Keratinocyte (primary cell): ENCODE measurements at regions not wholly inside any gene's neighbourhood (a gene's known extent, or its start where the extent isn't known, plus 50 kb on each side); places are given as distances from the start of the nearest gene placed in this dataset.

ENCODE experiments used
- DNase-seq: peaks from one replicate; pipeline ENCODE4 v3.0.0-alpha.2; 2011; ENCODE audit warnings: low read depth, missing footprints, low spot score
- FAIRE-seq: peaks from 2 replicates; lab custom pipeline; 2011; peaks lifted over from hg19 to GRCh38; lab: Jason Lieb, UNC
- H2AFZ ChIP-seq: 2 replicates; pipeline ENCODE4 v1.6.0; 2012; ENCODE audit warnings: low read length, control low read depth, inconsistent platforms; ENCODE audit not compliant: control insufficient read depth
- H3K27ac ChIP-seq: 2 replicates; pipeline ENCODE4 v1.5.1; 2011; ENCODE audit warnings: low read length; ENCODE audit not compliant: control insufficient read depth, insufficient read depth
- H3K27me3 ChIP-seq: 3 replicates; pipeline ENCODE4 v1.6.0; 2011; ENCODE audit warnings: low read length; ENCODE audit not compliant: control insufficient read depth, insufficient read depth; ENCODE audit errors: extremely low read depth
- H3K36me3 ChIP-seq, 2 experiments: 2 replicates in 1 of 2; 3 replicates in 1 of 2; pipeline ENCODE4 v1.5.1; 2011; ENCODE audit warnings: low read length in 2 of 2, mild to moderate bottlenecking in 1 of 2; ENCODE audit not compliant: control insufficient read depth in 2 of 2, insufficient read depth in 2 of 2; ENCODE audit errors: extremely low read depth in 1 of 2
- H3K4me1 ChIP-seq: 3 replicates; pipeline ENCODE4 v1.5.1; 2011; ENCODE audit warnings: low read length; ENCODE audit not compliant: control insufficient read depth, insufficient read depth; ENCODE audit errors: extremely low read depth
- H3K4me2 ChIP-seq: 3 replicates; pipeline ENCODE4 v1.6.0; 2011; ENCODE audit warnings: low read depth, low read length; ENCODE audit not compliant: control insufficient read depth, insufficient read depth; ENCODE audit errors: extremely low read depth
- H3K4me3 ChIP-seq, 3 experiments: fragments of 200-600 bp in 1 of 3; sonication (generic) in 1 of 3; 2 replicates in 2 of 3; 3 replicates in 1 of 3; pipeline ENCODE4 v1.5.1; 2011 to 2016; ENCODE audit warnings: low read length in 3 of 3, mild to moderate bottlenecking in 3 of 3, control low read depth in 2 of 3, inconsistent platforms in 1 of 3, low read depth in 1 of 3, mixed read lengths in 1 of 3, mixed run types in 1 of 3, moderate library complexity in 1 of 3; ENCODE audit not compliant: control insufficient read depth in 2 of 3, insufficient read depth in 2 of 3; ENCODE audit errors: extremely low read depth in 1 of 3
- H3K79me2 ChIP-seq: 2 replicates; pipeline ENCODE4 v1.6.0; 2012; ENCODE audit warnings: low read length; ENCODE audit not compliant: control insufficient read depth, insufficient read depth
- H3K9ac ChIP-seq: 3 replicates; pipeline ENCODE4 v1.6.0; 2011; ENCODE audit warnings: low read length; ENCODE audit not compliant: control insufficient read depth, insufficient read depth; ENCODE audit errors: extremely low read depth
- H3K9me1 ChIP-seq: 3 replicates; pipeline ENCODE4 v1.6.0; 2011; ENCODE audit warnings: low read length; ENCODE audit not compliant: control insufficient read depth, insufficient read depth; ENCODE audit errors: extremely low read depth
- H3K9me3 ChIP-seq: 2 replicates; pipeline ENCODE4 v1.5.1; 2012; ENCODE audit warnings: low read depth, low read length; ENCODE audit not compliant: control insufficient read depth
- H4K20me1 ChIP-seq: 3 replicates; pipeline ENCODE4 v1.6.0; 2011; ENCODE audit warnings: low read length; ENCODE audit not compliant: control insufficient read depth, insufficient read depth; ENCODE audit errors: extremely low read depth
- EZH2 ChIP-seq: IDR thresholded peaks from one replicate; pipeline ENCODE4 v1.6.1; 2012; ENCODE audit warnings: inconsistent platforms, mild to moderate bottlenecking, low read length, moderate library complexity
- dilution Hi-C: fragments of 300-500 bp; cut with MboI; formaldehyde crosslinking; loops from one replicate; pipeline ENCODE4 v1.7.0; 2020; ENCODE audit warnings: low sequenced_read_pairs; ENCODE audit not compliant: extremely low pct_ligation_motif_present
- TF ChIP-seq, protein P1 (sequence below), 3 experiments: IDR thresholded peaks in 1 of 3; conservative IDR thresholded peaks in 1 of 3; optimal IDR thresholded peaks in 1 of 3; 2 replicates in 2 of 3; 3 replicates in 1 of 3; pipeline versions ENCODE3 to v1.5.1; 2011; ENCODE audit warnings: low read length in 3 of 3, mild to moderate bottlenecking in 3 of 3, moderate library complexity in 2 of 3, control low read depth in 1 of 3, inconsistent platforms in 1 of 3; ENCODE audit not compliant: insufficient read depth in 2 of 3; ENCODE audit errors: extremely low read depth in 1 of 3

DNA sequence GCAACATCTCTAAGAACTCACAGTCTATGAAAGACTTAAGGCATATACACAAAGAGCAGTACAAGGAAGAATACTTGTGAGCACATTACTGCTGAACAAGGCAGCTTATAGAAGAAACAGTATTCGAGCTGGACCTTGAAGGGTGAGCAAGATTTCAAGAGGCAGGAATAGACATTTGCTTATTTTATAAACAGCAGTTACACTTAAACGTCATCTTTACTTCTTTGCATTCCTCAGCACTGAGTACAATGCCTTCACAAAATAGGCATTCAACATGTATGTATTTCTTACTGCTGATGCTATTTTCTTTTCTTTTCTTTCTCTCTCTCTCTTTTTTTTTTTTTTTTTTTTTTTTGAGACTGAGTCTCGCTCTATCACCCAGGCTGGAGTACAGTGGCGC, 205.8 kb downstream of the ZIC4 start:
- Histone ChIP-seq H3K36me3 (no peaks in the 10 kb centered on the region), H3K9me3 (no peaks in the 10 kb centered on the region), H3K79me2 (no peaks in the 10 kb centered on the region), H3K9me1 (no peaks in the 10 kb centered on the region), H3K4me3 (no peak overlapping the region), H3K27ac (no peak overlapping the region), H3K4me1 (no peaks in the 10 kb centered on the region), H3K27me3 (no peaks in the 10 kb centered on the region), H3K9ac (no peak overlapping the region), H4K20me1 (no peaks in the 10 kb centered on the region), H2AFZ (no peak overlapping the region), H3K4me2 (no peak overlapping the region)
- no peak for TF ChIP-seq EZH2
- TF ChIP-seq, protein P1, sequence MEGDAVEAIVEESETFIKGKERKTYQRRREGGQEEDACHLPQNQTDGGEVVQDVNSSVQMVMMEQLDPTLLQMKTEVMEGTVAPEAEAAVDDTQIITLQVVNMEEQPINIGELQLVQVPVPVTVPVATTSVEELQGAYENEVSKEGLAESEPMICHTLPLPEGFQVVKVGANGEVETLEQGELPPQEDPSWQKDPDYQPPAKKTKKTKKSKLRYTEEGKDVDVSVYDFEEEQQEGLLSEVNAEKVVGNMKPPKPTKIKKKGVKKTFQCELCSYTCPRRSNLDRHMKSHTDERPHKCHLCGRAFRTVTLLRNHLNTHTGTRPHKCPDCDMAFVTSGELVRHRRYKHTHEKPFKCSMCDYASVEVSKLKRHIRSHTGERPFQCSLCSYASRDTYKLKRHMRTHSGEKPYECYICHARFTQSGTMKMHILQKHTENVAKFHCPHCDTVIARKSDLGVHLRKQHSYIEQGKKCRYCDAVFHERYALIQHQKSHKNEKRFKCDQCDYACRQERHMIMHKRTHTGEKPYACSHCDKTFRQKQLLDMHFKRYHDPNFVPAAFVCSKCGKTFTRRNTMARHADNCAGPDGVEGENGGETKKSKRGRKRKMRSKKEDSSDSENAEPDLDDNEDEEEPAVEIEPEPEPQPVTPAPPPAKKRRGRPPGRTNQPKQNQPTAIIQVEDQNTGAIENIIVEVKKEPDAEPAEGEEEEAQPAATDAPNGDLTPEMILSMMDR (optimal IDR thresholded peaks at IDR 0.05 in 1 of 3, IDR thresholded peaks at IDR 0.05 in 1 of 3, conservative IDR thresholded peaks at IDR 0.05 in 1 of 3; ENCODE audit: extremely low read depth in 1 of 3, insufficient read depth in 2 of 3, low read length in 3 of 3) = no peak
- dilution Hi-C loops = no loop called here
- DNase-seq (no peak), FAIRE-seq (no peak)

GRCh38 chr3:147197739-147198138, 208.6 kb downstream of the ZIC4 start:
- H3K27ac ChIP-seq = no peak overlapping the region
- no peak overlapping the region for H3K4me2 ChIP-seq
- no peak for TF ChIP-seq EZH2
- TF ChIP-seq, protein P1 (optimal IDR thresholded peaks at IDR 0.05 in 1 of 3, IDR thresholded peaks at IDR 0.05 in 1 of 3, conservative IDR thresholded peaks at IDR 0.05 in 1 of 3; ENCODE audit: extremely low read depth in 1 of 3, insufficient read depth in 2 of 3, low read length in 3 of 3) = no peak
- FAIRE-seq (no peak), DNase-seq (no peak)
- dilution Hi-C loops = no loop called here
- no peak overlapping the region for H3K9ac ChIP-seq
- no peaks in the 10 kb centered on the region for H4K20me1 ChIP-seq
- H3K36me3 ChIP-seq = no peaks in the 10 kb centered on the region
- no peaks in the 10 kb centered on the region for H3K4me1 ChIP-seq
- no peaks in the 10 kb centered on the region for H3K27me3 ChIP-seq
- H3K9me1 ChIP-seq = no peaks in the 10 kb centered on the region
- no peaks in the 10 kb centered on the region for H3K9me3 ChIP-seq
- H3K4me3 ChIP-seq = no peak overlapping the region
- no peaks in the 10 kb centered on the region for H3K79me2 ChIP-seq
- H2AFZ ChIP-seq = no peak overlapping the region
